Superior temporal gyrus (tissue), 1 donor: ENCODE measurements at regions not wholly inside any gene's neighbourhood (a gene's known extent, or its start where the extent isn't known, plus 50 kb on each side); places are given as distances from the start of the nearest gene placed in this dataset.
A peak's percentile ranks its signal among the peaks of the same experiment; 100 is the strongest.
"Not testable (repeated sequence)": the region's sequence is repeated elsewhere in the genome, so short reads cannot be mapped to it uniquely, and the experiment has no call there.

Source experiments
- DNase-seq: peaks from one replicate; pipeline ENCODE4 v3.0.0-alpha.2; 2016; ENCODE audit errors: extremely low spot score

DNA sequence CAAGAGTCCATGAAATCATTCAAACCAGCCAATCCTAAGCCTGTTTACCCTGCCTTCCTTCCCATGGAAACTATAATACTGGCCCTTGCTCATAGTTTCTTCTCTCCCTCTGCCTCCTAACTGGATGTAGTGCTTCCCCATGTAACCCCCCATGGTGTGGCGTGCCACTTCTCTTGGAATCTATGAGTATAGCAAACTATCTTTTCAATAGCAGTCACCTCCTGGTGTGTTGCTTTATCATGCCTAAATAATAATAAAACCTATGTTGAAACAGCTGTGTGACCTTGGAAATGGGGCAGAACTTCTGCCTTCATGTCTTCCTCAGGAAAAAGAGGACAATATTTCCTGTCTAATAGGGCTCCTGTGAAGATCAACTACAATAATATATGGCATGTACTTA is 234.8 kb upstream of the EDNRA start:
- DNase-seq = no peak

DNA sequence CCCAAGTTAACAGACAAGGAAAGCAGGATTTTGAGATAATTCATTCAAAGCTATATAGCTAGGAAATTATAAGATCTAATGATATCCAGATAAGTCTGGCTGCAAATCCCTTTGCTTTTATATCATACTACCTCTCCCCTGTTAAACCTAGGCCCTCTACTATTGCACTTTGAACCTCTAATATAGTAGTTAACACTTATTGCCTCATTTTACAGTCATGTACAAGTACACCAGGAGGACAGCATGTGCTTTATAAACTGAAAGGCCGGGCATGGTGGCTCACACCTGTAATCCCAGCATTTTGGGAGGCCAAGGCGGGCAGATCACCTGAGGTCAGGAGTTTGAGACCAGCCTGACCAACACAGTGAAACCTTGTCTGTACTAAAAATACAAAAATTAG is 234.4 kb upstream of the EDNRA start:
- DNase-seq = not testable (repeated sequence)

DNA sequence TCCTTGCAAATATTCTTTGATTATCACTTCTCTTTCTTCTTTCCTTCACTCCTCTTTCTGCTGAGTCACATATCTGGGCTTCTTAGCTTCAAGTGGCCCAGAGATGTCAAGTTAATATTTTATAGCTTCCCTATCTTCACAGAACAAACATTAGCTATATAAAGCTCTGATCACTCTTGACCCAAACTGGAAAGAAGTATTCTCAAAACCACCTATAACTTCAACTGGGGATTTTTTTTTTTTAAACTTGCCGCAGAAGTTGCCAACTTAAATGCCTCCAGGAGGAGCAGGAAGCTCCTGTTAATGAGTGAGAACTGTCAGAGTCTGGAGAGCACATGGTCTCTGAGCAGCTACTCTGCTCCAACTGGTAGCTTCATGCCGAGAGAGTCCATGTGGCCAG is 233.3 kb upstream of the EDNRA start:
- DNase-seq = no peak

DNA sequence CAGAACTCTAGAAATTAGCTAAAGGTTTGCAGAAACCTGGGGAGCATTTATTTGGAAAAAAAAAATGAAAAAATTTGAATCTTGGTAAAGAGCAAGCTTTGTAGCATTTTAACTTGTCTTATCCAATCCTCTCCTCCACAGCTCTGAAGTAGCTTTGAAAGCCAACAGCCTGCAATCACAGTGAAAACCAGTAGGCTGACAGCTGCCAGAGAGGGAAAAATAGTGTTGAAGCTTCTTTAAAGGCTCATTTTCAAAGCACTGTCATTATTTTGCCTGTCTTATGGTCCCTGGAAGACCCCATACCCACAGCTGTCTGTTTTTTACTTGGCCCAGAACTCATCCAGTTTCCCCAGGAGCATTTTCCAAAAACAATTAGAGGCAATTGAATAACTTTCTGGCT is 230.8 kb upstream of the EDNRA start:
- DNase-seq = no peak

DNA sequence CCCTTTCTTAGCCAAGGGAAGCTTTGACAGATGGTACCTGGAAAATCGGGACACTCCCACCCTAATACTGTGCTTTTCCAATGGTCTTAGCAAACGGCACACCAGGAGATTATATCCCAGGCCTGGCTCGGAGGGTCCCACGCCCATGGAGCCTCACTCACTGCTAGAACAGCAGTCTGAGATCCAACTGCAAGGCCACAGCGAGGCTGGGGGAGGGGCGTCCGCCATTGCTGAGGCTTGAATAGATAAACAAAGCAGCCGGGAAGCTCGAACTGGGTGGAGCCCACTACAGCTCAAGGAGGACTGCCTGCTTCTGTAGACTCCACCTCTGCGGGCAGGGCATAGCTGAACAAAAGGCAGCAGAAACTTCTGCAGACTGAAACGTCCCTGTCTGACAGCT is 225.6 kb upstream of the EDNRA start:
- DNase-seq = not testable (repeated sequence)

DNA sequence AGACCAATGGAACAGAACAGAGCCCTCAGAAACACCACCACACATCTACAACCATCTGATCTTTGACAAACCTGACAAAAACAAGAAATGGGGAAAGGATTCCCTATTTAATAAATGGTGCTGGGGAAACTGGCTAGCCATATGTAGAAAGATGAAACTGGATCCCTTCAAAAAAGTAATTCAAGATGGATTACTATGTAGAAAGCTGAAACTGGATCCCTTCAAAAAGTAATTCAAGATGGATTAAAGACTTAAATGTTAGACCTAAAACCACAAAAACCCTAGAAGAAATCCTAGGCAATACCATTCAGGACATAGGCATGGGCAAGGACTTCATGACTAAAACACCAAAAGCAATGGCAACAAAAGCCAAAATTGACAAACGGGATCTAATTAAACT is 221.6 kb upstream of the EDNRA start:
- not testable (repeated sequence) for DNase-seq

DNA sequence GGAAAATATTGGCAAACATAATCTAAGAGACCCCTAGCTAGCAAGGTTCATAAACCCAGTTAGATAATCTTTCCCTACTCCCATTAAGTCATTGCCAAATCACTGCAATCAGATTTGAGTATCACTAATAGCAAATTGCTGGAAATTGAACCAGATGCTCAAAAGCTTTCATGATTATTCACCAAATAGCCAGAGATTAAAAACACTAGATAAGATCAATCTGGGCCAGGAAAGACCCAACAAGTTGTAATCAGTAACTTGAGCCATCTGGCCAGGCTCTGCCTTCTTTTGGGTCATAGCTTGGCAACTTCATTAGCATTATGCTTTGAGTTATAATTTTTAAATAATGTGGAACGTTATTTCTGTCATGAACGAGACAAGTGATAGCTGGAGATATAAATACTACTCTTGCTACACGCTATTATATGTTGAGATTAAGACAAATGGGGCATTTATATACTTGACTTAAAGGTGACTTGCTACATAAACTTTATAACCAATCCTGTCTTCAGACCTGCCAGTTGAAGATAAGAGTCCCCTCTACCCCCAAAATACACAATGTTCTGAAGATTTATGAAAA is 196.6 kb upstream of the EDNRA start:
- no peak for DNase-seq

DNA sequence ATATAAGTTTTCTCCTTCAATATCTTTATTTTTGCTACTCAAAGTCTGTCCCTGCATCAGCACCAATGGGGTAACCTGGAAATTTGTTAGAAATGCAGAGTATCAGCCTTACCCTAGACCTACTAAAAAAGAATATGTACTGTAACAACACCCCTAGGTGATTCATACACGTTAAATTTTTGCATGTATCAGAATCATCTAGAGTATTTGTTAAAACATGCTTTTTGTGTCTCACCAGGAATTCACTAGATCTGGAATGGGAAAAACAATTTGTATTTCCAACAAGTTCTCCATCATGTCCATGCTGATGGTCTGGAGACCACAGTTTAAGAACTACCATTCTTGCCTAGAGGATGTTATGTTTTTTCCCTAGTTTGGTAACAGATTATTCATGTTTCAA is 196.0 kb upstream of the EDNRA start:
- no peak for DNase-seq

DNA sequence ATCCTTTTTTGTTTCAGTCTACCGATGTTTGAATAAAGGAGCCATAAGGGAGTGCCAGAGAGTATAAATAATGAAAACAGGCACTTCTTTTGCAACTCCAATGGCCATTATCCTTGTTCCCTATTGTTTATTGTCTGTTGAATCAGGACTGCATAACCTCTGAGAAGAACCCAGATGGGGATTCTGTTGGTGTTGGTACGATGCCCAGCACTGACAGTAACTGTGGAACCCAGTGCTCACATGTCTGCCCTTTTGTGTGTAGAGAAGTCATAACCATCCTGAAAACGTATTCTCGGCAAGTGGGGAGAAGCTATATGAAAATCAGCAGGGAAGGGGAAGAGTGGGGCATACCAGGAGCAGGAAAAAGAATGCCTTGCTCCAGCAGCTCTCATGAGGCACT is 195.1 kb upstream of the EDNRA start:
- DNase-seq = peak; percentile 78

DNA sequence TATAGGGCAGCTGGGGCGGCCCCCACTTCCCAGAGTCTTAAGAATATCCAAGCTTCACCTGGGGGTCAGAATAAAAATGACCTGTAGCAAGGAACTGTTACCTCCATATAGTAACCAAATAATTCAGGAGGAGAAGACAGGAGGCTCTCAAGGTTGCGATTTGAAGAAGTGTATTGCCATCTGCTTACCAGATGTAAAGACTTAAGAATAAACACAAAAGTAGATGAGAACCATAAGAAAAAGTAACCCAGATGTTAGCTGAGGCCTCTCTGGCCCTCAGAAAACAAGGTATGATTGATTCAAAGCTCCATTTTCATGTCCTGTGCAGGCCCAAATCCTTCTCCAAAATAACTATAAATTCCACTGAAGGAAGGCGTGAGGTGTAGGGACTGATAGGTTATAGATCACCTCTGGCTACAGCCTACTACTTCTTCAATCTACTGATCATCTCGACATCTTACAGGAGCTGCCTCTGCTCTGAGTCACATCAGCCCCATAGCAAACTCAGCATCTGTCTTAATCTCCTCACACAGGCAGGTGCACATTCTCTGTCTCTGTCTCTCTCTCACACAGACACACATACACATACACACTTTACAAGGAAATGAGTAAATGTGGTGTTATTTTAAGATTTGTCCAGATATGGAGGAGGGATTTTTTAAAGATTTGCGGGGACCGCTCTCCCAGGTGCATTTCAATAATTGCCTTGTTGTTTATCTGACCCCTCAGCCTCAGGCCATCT is 193.9 kb upstream of the EDNRA start:
- DNase-seq = no peak

DNA sequence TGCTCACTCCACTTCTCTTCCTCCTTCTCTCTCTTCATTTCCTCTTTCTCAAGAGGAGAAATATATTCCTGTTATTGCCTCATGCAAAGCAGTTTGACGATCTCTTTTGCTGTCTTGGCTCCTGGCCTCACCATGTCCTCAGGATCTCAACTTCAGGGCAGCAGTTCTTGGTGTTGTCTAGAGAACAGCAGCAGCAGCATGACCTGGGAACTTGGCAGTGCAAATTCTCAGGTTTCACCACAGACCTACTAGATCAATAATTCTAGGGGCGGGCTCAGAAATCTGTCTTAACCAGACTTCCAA is 193.4 kb upstream of the EDNRA start:
- DNase-seq = no peak

DNA sequence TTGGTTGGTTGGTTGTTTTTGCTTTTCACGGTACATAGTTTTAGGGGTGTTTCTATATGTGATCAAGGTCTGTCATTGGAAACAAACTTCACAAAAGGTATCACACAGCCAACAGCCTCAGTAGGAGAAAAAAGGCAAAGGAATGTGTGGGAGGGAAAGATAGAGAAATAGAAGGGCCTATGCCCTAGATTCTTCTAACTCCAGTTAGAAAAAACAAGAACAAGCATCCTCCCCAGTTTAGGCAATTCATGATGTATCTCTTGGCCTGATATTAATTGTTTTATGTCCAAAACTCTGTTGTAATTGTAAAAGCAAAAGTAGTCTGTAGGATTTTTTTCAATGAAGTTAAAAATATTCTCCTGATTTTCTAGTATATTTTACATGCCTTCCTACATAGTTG is 192.4 kb upstream of the EDNRA start:
- DNase-seq = no peak

DNA sequence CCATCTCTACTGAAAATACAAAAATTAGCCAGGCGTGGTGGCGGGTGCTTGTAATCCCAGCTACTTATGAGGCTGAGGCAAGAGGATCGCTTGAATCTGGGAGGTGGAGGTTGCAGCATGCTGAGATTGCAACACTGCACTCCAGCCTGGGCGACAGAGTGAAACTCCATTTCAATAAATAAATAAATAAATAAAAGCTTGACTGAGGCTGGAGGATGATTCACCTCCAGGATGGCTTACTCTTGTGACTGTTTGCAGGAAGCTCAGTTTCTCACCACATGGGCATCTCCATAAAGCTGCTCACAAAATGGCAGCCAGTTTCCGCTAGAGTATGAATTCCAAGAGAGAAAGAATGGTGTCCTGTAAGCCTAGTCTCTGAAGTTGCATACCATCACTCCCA is 191.7 kb upstream of the EDNRA start:
- no peak for DNase-seq

DNA sequence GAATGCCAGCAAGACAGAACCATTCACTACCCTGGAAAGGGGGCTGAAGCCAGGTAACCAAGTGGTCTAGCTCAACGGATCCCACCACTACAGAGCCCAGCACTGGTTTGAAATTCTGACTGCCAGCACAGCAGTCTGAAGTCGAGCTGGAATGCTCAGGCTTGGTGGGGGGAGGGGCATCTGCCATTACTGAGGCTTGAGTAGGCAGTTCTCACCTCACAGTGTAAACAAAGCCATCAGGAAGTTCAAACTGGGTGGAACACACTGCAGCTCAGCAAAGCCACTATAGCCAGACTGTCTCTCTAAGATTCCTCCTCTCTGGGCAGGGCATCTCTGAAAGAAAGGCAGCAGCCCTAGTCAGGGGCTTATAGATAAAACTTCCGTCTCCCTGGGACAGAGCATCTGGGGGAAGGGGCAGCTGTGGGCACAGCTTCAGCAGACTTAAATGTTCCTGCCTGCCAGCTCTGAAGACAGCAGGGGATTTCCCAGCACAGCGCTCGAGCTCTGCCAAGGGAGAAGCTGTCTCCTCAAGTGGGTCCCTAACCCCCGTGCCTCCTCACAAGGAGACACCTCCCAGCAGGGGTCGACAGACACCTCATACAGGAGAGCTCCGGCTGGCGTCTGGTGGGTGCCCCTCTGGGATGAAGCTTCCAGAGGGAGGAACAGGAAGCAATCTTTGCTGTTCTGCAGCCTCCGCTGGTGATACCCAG is 188.1 kb upstream of the EDNRA start:
- not testable (repeated sequence) for DNase-seq

DNA sequence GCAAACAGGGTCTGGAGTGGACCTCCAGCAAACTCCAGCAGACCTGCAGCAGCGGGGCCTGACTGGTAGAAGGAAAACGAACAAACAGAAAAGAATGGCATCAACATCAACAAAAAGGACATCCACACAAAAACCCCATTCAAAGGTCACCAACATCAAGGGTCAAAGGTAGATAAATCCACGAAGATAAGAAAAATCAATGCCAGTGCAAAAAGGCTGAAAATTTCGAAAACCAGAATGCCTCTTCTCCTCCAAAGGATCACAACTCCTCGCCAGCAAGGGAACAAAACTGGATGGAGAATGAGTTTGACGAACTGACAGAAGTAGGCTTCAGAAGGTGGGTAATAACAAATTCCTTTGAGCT is 187.6 kb upstream of the EDNRA start:
- not testable (repeated sequence) for DNase-seq

DNA sequence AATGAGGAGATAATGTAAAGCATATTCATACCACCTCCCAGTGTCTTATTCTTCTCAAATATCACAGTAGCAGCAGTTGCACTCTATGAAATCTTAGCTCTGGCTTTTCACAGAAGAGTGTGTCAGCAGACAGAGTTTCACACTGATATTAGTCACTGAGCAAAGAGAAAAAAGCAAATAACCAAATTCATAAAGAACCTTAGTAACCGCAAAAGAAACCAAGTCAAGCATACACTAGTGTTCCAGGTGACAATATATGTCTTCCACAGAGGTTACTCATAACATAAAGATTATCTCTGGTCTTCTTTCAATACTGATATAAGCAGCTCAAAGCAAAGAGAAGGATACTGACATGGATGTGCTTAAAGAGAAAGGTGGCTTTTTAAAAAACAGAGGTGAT is 181.7 kb upstream of the EDNRA start:
- no peak for DNase-seq

DNA sequence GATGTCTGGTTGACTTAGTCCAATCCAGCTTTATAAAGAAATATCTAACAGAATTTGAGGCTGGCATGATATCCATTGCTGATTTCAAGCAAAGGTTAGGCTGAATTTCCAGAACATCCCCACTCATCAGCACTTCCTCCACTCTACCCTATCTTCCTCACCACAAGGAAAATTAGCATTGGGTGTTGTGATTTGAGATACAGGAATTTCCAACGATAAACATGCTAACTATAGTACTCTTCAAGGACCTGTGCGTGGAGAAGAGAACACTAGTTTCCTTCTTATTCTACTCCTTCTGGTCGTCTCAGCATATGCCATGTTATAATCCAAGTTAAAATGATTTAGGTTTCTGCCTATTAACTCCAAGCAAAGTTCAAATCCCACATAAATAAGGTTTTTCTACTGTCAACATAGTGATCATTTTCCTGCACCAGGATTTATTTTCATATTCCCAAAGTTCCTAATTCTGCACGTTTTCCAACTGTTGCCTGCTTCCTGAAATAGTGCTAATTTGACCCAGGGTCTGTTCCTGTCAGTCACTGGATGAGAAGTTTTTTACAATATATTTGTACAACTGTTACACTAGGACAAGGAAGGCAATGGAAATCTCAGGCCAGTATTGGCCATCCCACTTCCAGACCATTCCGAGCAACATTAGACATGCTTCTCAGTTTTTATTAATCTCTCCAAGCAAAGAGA is 177.6 kb upstream of the EDNRA start:
- no peak for DNase-seq

DNA sequence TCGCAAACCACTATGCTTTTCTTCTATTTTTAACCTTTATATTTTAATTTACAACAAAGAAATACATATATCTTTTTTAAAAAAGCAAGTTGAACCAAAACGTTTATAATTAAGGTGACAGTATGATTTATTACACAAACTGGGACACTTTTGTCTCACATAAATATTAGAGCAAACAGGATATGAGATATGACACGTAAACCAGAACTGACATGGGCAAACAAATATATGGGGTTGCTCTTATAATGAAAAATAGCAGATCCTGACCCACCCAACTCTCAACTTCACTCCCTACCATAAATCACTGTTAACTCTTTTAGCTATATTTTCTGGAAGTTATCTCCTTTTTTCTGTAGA is 177.0 kb upstream of the EDNRA start:
- no peak for DNase-seq

DNA sequence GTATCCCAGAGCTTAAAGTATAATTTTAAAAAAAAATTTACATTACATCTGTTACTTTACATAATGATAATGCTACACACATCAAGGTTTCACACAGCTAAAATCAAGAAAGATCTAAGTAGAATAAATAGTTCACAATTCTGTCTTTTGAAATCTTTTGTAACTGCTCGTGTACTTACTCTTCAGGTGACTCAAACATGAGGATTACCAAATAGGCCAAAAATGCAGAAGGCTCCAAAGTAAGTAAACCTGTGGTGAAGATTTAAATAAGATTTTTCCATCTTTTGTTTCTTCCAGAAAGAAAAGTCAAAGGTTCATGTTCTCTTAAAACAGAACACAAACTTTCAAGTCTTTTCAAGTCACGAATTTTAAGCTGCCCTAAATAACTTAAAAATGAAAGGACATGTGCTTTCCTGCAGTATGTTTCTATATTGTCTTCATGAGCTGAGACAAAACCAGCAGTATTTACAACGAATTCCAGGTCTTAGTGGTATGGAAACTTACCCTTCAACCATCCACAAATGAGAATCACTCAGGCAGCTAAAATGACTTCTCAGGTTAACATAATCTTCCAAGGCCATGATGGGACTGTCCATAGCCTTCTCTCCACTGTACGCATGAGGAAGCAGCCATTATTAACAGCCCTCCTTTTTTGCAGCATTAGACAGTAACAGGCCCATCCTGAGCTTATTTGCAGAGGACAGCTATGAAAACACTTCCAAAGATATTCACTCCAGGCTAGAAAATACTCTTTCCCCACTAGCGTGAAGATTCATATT is 172.8 kb upstream of the EDNRA start:
- no peak for DNase-seq

DNA sequence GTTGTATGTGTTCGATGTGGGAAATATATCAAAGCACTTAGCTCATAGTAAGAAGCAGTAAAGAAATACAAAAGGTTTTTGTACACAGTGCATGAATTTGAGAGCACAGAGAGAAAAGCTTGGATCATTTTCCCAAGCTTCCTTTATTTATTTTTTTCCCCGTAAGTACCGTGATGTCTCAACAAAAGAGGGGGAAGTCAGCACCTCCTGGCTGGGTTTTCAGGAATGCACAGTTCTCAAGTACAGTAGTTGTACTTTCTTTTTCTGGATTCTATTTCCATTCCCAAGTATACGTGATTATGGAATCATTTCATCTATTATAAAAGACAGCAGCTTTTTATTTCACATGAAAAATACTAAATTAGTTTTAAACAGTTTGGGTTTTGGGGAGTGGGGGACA is 171.5 kb upstream of the EDNRA start:
- DNase-seq = no peak

DNA sequence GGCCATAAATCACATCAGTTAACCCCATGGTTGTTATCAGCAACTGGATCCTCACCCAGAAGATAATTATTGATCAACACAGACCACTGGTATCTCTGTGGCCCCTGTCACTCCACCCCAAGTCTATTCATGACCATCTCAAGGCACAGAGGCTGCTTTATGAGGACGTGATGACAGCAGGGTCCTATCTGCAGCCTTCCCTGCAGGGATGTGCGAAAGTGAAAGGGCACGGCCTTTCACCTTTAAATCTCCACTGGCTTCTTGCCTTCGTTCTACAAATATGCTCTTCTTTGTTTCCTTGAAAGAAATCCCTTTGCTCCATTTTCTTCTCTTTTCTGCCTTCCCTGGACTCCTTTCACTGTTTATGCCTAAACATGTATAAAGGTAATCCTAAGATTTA is 170.6 kb upstream of the EDNRA start:
- no peak for DNase-seq

DNA sequence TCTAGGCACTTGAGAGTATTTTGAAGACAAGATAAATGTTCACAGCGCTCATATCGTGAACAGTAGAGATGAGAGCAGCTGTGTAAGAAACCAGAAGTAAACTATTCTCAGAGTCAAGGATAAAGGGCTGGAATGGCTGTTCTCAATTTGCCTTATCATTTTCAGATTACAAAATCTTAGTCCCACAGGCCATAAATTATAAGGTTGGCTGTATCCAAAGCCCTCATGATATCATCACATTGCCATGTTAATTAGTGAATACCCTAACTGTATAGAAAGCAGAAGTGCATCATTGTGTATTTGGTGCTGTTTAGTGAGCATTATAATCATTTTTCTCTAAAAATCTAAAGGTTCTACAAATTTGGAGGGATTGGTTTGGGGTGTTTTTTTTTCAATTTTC is 168.9 kb upstream of the EDNRA start:
- DNase-seq = no peak
